ENCODE measurements at regions not wholly inside any gene's neighbourhood (a gene's known extent, or its start where the extent isn't known, plus 50 kb on each side); places are given as distances from the start of the nearest gene placed in this dataset.

- TF ChIP-seq CTCF (IDR thresholded peaks at IDR 0.05 in 4 of 5, conservative IDR thresholded peaks at IDR 0.05 in 1 of 5) (no peak), POLR2A (IDR thresholded peaks at IDR 0.05) (no peak)
Measured at GRCh38 chr7:57201895-57202210, 69.6 kb upstream of the ZNF479 start.

Data from gastrocnemius medialis (tissue), 4 donors.